GM12892 (cell line): ENCODE measurements at regions not wholly inside any gene's neighbourhood (a gene's known extent, or its start where the extent isn't known, plus 50 kb on each side); places are given as distances from the start of the nearest gene placed in this dataset.

Experiments used
- POLR2A ChIP-seq: IDR thresholded peaks from 2 replicates; pipeline ENCODE4 v1.6.1; 2011; ENCODE audit warnings: low read depth, low read length, control low read depth
- POLR2AphosphoS5 ChIP-seq: IDR thresholded peaks from 2 replicates; pipeline ENCODE4 v1.6.1; 2011; ENCODE audit warnings: low read depth, low read length, control low read depth
- TAF1 ChIP-seq: IDR thresholded peaks from 2 replicates; pipeline ENCODE4 v1.6.1; 2011; ENCODE audit warnings: low read depth, mild to moderate bottlenecking, control low read depth, low read length, borderline replicate concordance

DNA sequence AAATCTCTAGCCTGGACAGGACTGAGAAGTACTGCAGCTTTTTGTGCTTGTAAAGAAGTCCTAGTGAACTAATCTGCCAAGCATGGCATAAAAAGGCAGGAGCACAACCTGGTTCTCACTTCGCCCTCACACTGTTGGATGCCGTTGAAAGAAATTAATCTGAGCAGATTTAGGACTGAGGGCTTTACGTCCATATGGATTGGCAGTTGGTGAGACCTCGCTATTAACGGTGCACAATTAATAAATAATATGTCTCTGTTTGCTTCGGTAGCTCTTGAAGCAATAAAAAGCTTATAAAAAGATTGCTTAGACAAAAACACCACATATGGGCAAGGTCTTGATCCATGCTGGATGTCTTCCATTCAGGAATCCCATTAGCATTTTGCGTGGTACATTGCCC is 185.6 kb upstream of the EPHA7 start:
- TF ChIP-seq POLR2A: no peak
- TF ChIP-seq POLR2AphosphoS5: no peak
- no peak for TF ChIP-seq TAF1
